Suprapubic skin (tissue), 3 donors: ENCODE measurements at regions not wholly inside any gene's neighbourhood (a gene's known extent, or its start where the extent isn't known, plus 50 kb on each side); places are given as distances from the start of the nearest gene placed in this dataset.

Experiments used
- POLR2A ChIP-seq, 2 donors: fragments of 450-650 bp; IDR thresholded peaks; one replicate each; pipeline ENCODE4 v1.6.1; 2017; ENCODE audit warnings: antibody characterized with exemption in 2 of 2, mild to moderate bottlenecking in 2 of 2, moderate library complexity in 2 of 2
- TF ChIP-seq, protein P1 (sequence below), 2 donors: fragments of 200-600 bp in 1 of 2; fragments of 450-650 bp in 1 of 2; sonication (generic) in 1 of 2; IDR thresholded peaks; one replicate each; pipeline ENCODE4 v1.5.1; 2016 to 2019; ENCODE audit warnings: antibody characterized with exemption in 2 of 2, mild to moderate bottlenecking in 1 of 2, moderate library complexity in 1 of 2

- TF ChIP-seq, protein P1, sequence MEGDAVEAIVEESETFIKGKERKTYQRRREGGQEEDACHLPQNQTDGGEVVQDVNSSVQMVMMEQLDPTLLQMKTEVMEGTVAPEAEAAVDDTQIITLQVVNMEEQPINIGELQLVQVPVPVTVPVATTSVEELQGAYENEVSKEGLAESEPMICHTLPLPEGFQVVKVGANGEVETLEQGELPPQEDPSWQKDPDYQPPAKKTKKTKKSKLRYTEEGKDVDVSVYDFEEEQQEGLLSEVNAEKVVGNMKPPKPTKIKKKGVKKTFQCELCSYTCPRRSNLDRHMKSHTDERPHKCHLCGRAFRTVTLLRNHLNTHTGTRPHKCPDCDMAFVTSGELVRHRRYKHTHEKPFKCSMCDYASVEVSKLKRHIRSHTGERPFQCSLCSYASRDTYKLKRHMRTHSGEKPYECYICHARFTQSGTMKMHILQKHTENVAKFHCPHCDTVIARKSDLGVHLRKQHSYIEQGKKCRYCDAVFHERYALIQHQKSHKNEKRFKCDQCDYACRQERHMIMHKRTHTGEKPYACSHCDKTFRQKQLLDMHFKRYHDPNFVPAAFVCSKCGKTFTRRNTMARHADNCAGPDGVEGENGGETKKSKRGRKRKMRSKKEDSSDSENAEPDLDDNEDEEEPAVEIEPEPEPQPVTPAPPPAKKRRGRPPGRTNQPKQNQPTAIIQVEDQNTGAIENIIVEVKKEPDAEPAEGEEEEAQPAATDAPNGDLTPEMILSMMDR (IDR thresholded peaks at IDR 0.05) = no peak
- no peak for TF ChIP-seq POLR2A (IDR thresholded peaks at IDR 0.05)
These were observed 94.9 kb upstream of the PJA1 start for GRCh38 chrX:69260169-69260568.
